Chondrocyte (in vitro differentiated cells): ENCODE measurements at regions not wholly inside any gene's neighbourhood (a gene's known extent, or its start where the extent isn't known, plus 50 kb on each side); places are given as distances from the start of the nearest gene placed in this dataset.

Source experiments
- DNase-seq: peaks from one replicate; pipeline ENCODE4 v3.0.0; 2021; ENCODE audit warnings: mixed read lengths, low spot score
- H3K27ac Mint-ChIP-seq: one replicate; pipeline ENCODE4 v1.8.0; 2021; ENCODE audit warnings: mild to moderate bottlenecking, moderate library complexity, mixed read lengths; ENCODE audit not compliant: unreplicated experiment
- H3K27me3 Mint-ChIP-seq: 2 replicates; pipeline ENCODE4 v1.8.0; 2021; ENCODE audit warnings: low read depth, mixed read lengths
- H3K36me3 Mint-ChIP-seq: 2 replicates; pipeline ENCODE4 v1.8.0; 2021; ENCODE audit warnings: low read depth, mixed read lengths
- H3K4me1 Mint-ChIP-seq: 2 replicates; pipeline ENCODE4 v1.8.0; 2021; ENCODE audit warnings: low read depth, mild to moderate bottlenecking, mixed read lengths
- H3K4me3 Mint-ChIP-seq: one replicate; pipeline ENCODE4 v1.8.0; 2021; ENCODE audit warnings: mild to moderate bottlenecking, moderate library complexity, mixed read lengths; ENCODE audit not compliant: unreplicated experiment
- H3K9me3 Mint-ChIP-seq: 2 replicates; pipeline ENCODE4 v1.8.0; 2021; ENCODE audit warnings: low read depth, mixed read lengths
- TF ChIP-seq, protein P1 (sequence below): fragments of 200-600 bp; sonication (generic); IDR thresholded peaks from 2 replicates; pipeline ENCODE4 v1.5.0; 2021; ENCODE audit warnings: antibody characterized with exemption, mild to moderate bottlenecking, moderate library complexity

DNA sequence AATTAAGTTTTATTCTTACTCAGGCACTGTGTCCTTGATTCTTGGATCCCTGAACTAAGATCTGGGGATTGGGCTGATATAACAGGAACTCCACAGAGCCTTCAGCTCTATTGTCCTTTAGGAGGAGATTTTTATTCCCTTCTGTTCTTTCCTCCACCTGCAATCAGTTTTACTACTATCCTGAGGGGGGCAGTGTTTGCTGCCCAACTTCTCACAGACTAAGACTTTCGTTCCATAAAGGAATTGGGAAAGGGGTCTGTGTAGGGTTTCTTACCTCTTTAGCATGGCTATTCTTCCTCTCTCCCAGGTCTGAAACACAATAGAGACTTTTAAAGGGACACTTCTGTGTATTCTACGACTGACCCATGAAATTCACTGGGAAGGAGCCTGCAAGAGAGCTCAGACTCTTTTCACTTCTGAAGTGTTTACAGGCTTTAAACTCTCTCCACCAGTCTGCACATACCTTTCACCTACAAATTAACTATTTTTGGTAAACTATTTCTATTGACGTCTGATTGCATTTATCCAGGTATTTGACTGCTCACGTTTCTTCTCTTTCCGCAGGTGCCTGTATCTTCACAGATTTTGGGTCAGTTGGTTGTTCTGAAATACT is 103.3 kb upstream of the DEPDC1 start:
- H3K36me3 Mint-ChIP-seq, result no peaks in the 10 kb centered on the region
- H3K4me3 Mint-ChIP-seq, result no peak overlapping the region
- peaks cover 9% of the 10 kb centered on the region for H3K27me3 Mint-ChIP-seq
- no peak overlapping the region for H3K27ac Mint-ChIP-seq
- H3K4me1 Mint-ChIP-seq, result no peaks in the 10 kb centered on the region
- no peak for DNase-seq
- TF ChIP-seq, protein P1, sequence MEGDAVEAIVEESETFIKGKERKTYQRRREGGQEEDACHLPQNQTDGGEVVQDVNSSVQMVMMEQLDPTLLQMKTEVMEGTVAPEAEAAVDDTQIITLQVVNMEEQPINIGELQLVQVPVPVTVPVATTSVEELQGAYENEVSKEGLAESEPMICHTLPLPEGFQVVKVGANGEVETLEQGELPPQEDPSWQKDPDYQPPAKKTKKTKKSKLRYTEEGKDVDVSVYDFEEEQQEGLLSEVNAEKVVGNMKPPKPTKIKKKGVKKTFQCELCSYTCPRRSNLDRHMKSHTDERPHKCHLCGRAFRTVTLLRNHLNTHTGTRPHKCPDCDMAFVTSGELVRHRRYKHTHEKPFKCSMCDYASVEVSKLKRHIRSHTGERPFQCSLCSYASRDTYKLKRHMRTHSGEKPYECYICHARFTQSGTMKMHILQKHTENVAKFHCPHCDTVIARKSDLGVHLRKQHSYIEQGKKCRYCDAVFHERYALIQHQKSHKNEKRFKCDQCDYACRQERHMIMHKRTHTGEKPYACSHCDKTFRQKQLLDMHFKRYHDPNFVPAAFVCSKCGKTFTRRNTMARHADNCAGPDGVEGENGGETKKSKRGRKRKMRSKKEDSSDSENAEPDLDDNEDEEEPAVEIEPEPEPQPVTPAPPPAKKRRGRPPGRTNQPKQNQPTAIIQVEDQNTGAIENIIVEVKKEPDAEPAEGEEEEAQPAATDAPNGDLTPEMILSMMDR, result peak; percentile 46
- peaks cover 4% of the 10 kb centered on the region for H3K9me3 Mint-ChIP-seq

DNA sequence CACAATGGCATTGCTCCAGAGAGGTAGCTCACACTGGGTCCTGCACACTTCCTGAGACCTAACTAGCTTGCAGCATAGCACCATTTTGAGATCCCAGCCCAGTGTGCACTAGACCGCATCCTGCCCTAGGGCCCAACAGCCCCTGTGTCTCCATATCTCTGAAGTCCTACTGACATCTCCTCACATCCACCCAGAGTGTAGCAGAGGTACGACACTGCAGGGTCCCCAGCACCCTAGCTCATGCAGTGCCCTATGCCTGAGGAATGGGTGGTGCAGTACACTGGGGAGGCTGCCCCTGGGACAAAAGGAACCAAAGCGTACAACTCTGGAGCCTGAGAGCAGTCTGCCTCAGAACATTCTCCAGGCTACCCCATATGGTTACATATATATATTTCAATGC is 111.4 kb upstream of the DEPDC1 start:
- Mint-ChIP-seq H3K27ac (no peak overlapping the region), H3K4me1 (no peaks in the 10 kb centered on the region), H3K9me3 (peaks cover 6% of the 10 kb centered on the region), H3K27me3 (peaks cover 15% of the 10 kb centered on the region), H3K4me3 (no peak overlapping the region), H3K36me3 (no peaks in the 10 kb centered on the region)
- TF ChIP-seq, protein P1, result no peak
- peak; percentile 59 for DNase-seq

DNA sequence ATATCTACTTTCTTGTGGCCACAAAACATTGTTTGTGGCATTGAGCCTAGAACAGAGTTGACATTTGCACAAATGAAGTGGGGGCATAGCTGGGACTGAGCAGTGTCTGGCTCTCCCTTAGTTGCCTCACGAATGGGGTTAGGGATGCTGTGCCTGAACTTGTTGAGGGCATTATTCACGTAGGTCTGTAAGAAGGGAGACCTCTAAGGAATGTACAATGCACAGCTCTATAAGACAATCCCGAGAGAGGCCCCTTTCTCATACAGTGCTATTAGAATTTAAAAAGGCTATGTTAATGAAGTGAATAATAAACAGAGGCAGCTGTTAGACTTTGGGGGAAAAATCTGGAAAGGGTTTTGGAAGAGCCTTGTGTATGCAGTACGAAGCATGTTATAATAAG is 118.4 kb upstream of the DEPDC1 start:
- no peak for DNase-seq
- TF ChIP-seq, protein P1, result no peak
- H3K27me3 Mint-ChIP-seq, result peaks cover 2% of the 10 kb centered on the region
- H3K9me3 Mint-ChIP-seq, result peaks cover 8% of the 10 kb centered on the region
- H3K4me3 Mint-ChIP-seq, result no peak overlapping the region
- no peak overlapping the region for H3K27ac Mint-ChIP-seq
- H3K36me3 Mint-ChIP-seq, result no peaks in the 10 kb centered on the region
- no peaks in the 10 kb centered on the region for H3K4me1 Mint-ChIP-seq

DNA sequence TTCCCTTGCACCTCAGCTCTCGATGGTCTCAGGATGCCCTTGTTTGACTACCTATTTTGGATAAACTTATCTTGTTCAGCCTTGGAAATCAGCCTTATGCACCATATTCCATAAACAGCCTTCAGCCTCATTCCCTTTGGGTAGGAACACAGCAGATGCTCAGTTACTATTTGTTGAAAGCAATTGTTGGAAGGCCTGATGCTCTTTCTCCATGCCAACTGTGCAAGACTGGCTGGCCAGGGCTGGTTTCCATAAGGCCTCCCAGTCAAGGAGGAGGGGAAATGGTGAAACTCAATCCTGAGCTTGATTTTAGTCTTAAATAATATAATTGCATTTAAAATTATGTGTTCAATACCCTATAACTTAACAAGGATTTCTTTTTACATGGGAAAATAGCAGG is 121.1 kb upstream of the DEPDC1 start:
- no peaks in the 10 kb centered on the region for H3K4me1 Mint-ChIP-seq
- H3K4me3 Mint-ChIP-seq, result no peak overlapping the region
- DNase-seq, result no peak
- no peak overlapping the region for H3K27ac Mint-ChIP-seq
- TF ChIP-seq, protein P1, result no peak
- peaks cover 17% of the 10 kb centered on the region for H3K9me3 Mint-ChIP-seq
- H3K36me3 Mint-ChIP-seq, result no peaks in the 10 kb centered on the region
- no peaks in the 10 kb centered on the region for H3K27me3 Mint-ChIP-seq

DNA sequence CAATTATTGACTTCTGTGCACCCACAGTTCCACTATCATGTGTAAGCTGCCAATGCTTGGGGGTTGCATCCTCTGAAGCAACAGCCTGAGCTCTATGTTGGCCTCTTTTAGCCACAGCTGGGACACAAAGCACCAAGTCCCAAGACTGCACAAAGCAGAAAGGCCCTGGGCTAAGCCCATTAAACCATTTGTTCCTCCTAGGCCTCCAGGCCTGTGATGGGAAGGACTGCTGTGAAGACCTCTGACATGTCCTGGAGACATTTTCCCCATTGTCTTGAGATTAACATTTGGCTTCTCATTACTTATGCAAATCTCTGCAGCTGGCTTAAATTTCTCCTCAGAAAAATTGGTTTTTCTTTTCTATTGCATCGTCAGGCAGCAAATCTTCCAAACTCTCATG is 123.7 kb upstream of the DEPDC1 start:
- Mint-ChIP-seq H3K36me3 (no peaks in the 10 kb centered on the region), H3K27me3 (no peaks in the 10 kb centered on the region), H3K4me1 (peaks cover 7% of the 10 kb centered on the region), H3K27ac (no peak overlapping the region), H3K4me3 (no peak overlapping the region), H3K9me3 (peaks cover 17% of the 10 kb centered on the region)
- no peak for DNase-seq
- TF ChIP-seq, protein P1, result no peak
